Endothelial cell (in vitro differentiated cells): ENCODE measurements at regions not wholly inside any gene's neighbourhood (a gene's known extent, or its start where the extent isn't known, plus 50 kb on each side); places are given as distances from the start of the nearest gene placed in this dataset.
"Not testable (repeated sequence)": the region's sequence is repeated elsewhere in the genome, so short reads cannot be mapped to it uniquely, and the experiment has no call there.

Experiments
- DNase-seq: peaks from one replicate; pipeline ENCODE4 v3.0.0; 2021; ENCODE audit warnings: low spot score
- H3K27ac Mint-ChIP-seq: one replicate; pipeline ENCODE4 v1.8.0; 2021; ENCODE audit warnings: mixed read lengths, inconsistent platforms; ENCODE audit not compliant: unreplicated experiment
- H3K27me3 Mint-ChIP-seq: one replicate; pipeline ENCODE4 v1.8.0; 2021; ENCODE audit warnings: mild to moderate bottlenecking, moderate library complexity, mixed read lengths, inconsistent platforms; ENCODE audit not compliant: unreplicated experiment
- H3K36me3 Mint-ChIP-seq: one replicate; pipeline ENCODE4 v1.8.0; 2021; ENCODE audit warnings: mild to moderate bottlenecking, low read depth, mixed read lengths, inconsistent platforms; ENCODE audit not compliant: unreplicated experiment
- H3K4me1 Mint-ChIP-seq: one replicate; pipeline ENCODE4 v1.8.0; 2021; ENCODE audit warnings: mild to moderate bottlenecking, mixed read lengths, inconsistent platforms; ENCODE audit not compliant: unreplicated experiment
- H3K4me3 Mint-ChIP-seq: one replicate; pipeline ENCODE4 v1.8.0; 2021; ENCODE audit warnings: mild to moderate bottlenecking, mixed read lengths, inconsistent platforms; ENCODE audit not compliant: unreplicated experiment
- H3K9me3 Mint-ChIP-seq: one replicate; pipeline ENCODE4 v1.8.0; 2021; ENCODE audit warnings: mixed read lengths, inconsistent platforms; ENCODE audit not compliant: unreplicated experiment
- TF ChIP-seq, protein P1 (sequence below): fragments of 200-600 bp; sonication (generic); IDR thresholded peaks from one replicate; pipeline ENCODE4 v1.5.0; 2021; ENCODE audit warnings: antibody characterized with exemption; ENCODE audit not compliant: unreplicated experiment

DNA sequence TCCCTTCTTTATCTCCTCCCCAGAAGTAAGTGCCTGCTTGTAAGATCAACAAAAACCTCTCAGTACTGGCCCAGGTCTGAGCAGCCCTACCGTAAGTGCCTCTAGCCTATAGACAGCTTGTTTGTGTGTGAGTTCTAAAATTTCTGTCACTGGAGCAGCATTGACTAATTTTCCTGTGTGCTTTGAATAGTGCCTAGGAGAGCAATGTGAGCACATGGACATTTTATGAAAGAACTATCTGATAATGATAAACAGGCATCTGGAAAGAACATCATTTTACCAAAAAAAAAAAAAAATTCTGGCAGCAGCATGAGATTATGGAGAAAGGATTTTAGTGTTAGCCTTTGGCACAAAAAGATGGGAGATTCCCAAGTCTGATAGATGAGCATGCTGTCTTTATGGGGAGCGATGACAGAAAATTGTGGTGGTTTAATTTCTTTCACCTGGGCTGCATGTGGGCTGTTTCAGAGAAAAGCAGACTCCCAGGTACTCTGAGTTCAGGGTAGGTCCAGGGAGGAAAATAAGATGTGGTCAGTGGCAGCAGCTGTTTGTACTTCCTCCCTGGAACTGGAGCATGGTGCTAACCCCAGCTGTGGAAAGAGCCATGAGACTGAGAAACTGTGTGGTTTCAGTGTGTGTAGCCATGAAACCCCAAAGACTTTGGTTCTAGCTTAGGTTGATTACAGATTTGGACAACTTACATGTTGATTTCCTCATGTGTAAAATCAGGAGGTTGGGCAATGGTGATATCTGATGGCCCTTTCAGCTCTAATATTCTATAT, 419.9 kb downstream of the NTRK2 start:
- no peak overlapping the region for H3K4me3 Mint-ChIP-seq
- no peak for DNase-seq
- TF ChIP-seq, protein P1, sequence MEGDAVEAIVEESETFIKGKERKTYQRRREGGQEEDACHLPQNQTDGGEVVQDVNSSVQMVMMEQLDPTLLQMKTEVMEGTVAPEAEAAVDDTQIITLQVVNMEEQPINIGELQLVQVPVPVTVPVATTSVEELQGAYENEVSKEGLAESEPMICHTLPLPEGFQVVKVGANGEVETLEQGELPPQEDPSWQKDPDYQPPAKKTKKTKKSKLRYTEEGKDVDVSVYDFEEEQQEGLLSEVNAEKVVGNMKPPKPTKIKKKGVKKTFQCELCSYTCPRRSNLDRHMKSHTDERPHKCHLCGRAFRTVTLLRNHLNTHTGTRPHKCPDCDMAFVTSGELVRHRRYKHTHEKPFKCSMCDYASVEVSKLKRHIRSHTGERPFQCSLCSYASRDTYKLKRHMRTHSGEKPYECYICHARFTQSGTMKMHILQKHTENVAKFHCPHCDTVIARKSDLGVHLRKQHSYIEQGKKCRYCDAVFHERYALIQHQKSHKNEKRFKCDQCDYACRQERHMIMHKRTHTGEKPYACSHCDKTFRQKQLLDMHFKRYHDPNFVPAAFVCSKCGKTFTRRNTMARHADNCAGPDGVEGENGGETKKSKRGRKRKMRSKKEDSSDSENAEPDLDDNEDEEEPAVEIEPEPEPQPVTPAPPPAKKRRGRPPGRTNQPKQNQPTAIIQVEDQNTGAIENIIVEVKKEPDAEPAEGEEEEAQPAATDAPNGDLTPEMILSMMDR: no peak

DNA sequence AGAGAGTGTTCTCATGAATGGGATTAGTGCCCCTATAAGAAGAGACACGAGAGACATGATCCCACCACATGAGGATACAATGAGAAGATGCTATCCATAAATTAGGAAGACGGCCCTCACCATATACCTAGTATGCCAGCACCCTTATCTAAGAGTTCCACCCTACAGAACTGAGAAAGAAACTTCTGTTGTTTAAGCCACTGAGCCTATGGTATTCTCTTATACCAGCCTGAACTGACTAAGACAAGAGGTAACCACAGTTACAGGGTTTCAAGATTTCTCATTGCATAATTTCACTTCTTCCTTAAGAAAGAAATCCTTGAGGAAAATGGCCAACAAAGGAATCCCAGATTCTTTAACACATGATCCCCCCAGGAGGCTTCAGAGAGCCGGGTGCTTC, 412.4 kb downstream of the NTRK2 start:
- Mint-ChIP-seq H3K4me3 (no peak overlapping the region), H3K36me3 (no peaks in the 10 kb centered on the region), H3K4me1 (peaks cover 5% of the 10 kb centered on the region), H3K27me3 (no peaks in the 10 kb centered on the region), H3K9me3 (no peaks in the 10 kb centered on the region), H3K27ac (no peak overlapping the region)
- no peak for DNase-seq
- TF ChIP-seq, protein P1: no peak

More for the DNA sequence above, 419.9 kb downstream of the NTRK2 start:
- H3K9me3 Mint-ChIP-seq: no peaks in the 10 kb centered on the region
- H3K27me3 Mint-ChIP-seq: no peaks in the 10 kb centered on the region
- H3K36me3 Mint-ChIP-seq: no peaks in the 10 kb centered on the region
- no peaks in the 10 kb centered on the region for H3K4me1 Mint-ChIP-seq
- no peak overlapping the region for H3K27ac Mint-ChIP-seq

DNA sequence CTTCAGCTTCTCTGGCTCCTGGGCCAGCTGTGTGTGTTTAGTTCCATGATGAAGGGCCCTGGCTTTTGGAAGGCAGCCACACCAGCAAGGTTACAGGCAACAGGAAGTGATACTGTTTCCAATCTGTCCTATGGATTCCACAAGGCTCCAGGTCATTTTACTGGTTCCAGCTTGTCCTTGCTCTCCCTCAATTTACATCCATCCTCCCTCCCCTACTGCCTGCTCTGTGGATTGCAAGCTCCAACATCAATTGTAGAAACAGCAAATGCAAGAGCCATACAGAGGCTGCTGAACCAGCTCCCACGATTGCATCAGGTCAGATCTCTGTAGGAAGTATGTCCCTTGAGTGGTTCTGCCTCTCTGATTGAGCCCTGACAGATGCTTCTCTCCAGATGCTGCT, 409.8 kb downstream of the NTRK2 start:
- H3K27me3 Mint-ChIP-seq: peaks cover 1% of the 10 kb centered on the region
- no peak for DNase-seq
- no peaks in the 10 kb centered on the region for H3K36me3 Mint-ChIP-seq
- H3K27ac Mint-ChIP-seq: no peak overlapping the region
- H3K9me3 Mint-ChIP-seq: no peaks in the 10 kb centered on the region
- TF ChIP-seq, protein P1: no peak
- H3K4me3 Mint-ChIP-seq: no peak overlapping the region
- H3K4me1 Mint-ChIP-seq: peaks cover 5% of the 10 kb centered on the region

DNA sequence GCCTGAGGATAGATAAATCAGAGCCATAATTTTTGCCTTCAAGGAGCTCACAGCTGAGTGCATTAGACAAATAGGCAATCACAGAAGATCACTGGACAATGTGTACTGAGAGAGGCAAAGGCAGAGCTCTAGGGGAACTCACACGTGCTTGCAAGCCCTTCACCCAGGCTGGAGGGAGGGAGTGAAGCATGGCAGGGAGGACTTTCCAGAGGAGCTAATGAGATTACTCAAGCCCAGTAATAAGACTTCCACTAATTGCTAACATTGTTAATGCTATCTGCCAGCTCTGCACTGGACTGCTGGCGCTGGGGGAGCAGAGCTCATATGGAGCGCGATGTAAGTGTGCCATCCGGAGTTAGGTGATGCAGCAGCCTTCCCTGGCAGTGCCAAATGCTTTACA, 408.4 kb downstream of the NTRK2 start:
- DNase-seq: no peak
- no peak overlapping the region for H3K4me3 Mint-ChIP-seq
- peaks cover 5% of the 10 kb centered on the region for H3K4me1 Mint-ChIP-seq
- no peaks in the 10 kb centered on the region for H3K36me3 Mint-ChIP-seq
- H3K27ac Mint-ChIP-seq: no peak overlapping the region
- H3K27me3 Mint-ChIP-seq: peaks cover 1% of the 10 kb centered on the region
- H3K9me3 Mint-ChIP-seq: no peaks in the 10 kb centered on the region
- TF ChIP-seq, protein P1: no peak

DNA sequence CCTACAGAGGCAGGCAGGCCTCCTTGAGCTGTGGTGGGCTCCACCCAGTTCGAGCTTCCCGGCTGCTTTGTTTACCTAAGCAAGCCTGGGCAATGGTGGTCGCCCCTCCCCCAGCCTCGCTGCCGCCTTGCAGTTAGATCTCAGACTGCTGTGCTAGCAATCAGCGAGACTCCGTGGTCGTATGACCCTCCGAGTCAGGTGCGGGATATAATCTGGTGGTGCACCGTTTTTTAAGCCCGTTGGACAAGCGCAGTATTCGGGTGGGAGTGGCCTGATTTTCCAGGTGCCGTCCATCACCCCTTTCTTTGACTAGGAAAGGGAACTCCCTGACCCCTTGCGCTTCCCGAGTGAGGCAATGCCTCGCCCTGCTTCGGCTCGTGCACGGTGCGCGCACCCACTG, 407.6 kb downstream of the NTRK2 start:
- not testable (repeated sequence) for H3K27ac Mint-ChIP-seq, H3K36me3 Mint-ChIP-seq, H3K4me1 Mint-ChIP-seq, H3K27me3 Mint-ChIP-seq, DNase-seq, H3K4me3 Mint-ChIP-seq, H3K9me3 Mint-ChIP-seq
